ENCODE measurements at regions not wholly inside any gene's neighbourhood (a gene's known extent, or its start where the extent isn't known, plus 50 kb on each side); places are given as distances from the start of the nearest gene placed in this dataset.

DNA sequence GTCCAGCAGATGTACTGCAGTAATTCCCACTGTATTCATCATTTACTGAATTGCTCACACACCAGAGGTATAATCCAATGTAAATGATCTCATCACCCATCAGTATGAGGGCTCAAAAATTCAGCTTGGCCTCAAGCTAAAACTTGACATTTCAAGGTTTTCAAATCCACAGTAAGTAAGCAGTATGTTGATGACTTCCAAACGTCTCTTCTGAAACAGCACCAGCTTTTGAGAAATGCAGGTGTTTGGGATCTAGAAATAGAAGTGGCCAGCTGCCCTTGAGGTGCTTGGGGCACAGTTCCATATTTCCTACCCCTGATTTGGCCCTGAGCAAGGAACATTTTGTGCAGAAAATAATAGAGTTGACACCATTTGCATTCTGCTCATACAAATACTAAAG lies 388.0 kb upstream of the TUSC1 start:
- TF ChIP-seq CBFB (CRISPR knock-in tag; IDR thresholded peaks at IDR 0.05; ENCODE audit: low read depth) (no peak), ZNF138 (CRISPR knock-in tag; conservative IDR thresholded peaks at IDR 0.05) (no peak), SP1 (CRISPR knock-in tag; conservative IDR thresholded peaks at IDR 0.05) (no peak), ZNF263 (CRISPR knock-in tag; IDR thresholded peaks at IDR 0.05; ENCODE audit: low read depth) (no peak), CREB1 (CRISPR knock-in tag; IDR thresholded peaks at IDR 0.05) (no peak), JAZF1 (CRISPR knock-in tag; IDR thresholded peaks at IDR 0.05) (no peak), SMAD4 (CRISPR knock-in tag; IDR thresholded peaks at IDR 0.05) (no peak), GTF2I (CRISPR knock-in tag; conservative IDR thresholded peaks at IDR 0.05) (no peak), RORB (CRISPR knock-in tag; IDR thresholded peaks at IDR 0.05) (no peak), EMX1 (CRISPR knock-in tag; IDR thresholded peaks at IDR 0.05) (no peak), ZNF671 (CRISPR knock-in tag; IDR thresholded peaks at IDR 0.05) (no peak), FOXJ3 (CRISPR knock-in tag; IDR thresholded peaks at IDR 0.05; ENCODE audit: borderline replicate concordance) (no peak)
- TF ChIP-seq, protein P1, sequence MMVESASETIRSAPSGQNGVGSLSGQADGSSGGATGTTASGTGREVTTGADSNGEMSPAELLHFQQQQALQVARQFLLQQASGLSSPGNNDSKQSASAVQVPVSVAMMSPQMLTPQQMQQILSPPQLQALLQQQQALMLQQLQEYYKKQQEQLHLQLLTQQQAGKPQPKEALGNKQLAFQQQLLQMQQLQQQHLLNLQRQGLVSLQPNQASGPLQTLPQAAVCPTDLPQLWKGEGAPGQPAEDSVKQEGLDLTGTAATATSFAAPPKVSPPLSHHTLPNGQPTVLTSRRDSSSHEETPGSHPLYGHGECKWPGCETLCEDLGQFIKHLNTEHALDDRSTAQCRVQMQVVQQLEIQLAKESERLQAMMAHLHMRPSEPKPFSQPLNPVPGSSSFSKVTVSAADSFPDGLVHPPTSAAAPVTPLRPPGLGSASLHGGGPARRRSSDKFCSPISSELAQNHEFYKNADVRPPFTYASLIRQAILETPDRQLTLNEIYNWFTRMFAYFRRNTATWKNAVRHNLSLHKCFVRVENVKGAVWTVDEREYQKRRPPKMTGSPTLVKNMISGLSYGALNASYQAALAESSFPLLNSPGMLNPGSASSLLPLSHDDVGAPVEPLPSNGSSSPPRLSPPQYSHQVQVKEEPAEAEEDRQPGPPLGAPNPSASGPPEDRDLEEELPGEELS (CRISPR knock-in tag; IDR thresholded peaks at IDR 0.05): no peak
- TF ChIP-seq, protein P2, sequence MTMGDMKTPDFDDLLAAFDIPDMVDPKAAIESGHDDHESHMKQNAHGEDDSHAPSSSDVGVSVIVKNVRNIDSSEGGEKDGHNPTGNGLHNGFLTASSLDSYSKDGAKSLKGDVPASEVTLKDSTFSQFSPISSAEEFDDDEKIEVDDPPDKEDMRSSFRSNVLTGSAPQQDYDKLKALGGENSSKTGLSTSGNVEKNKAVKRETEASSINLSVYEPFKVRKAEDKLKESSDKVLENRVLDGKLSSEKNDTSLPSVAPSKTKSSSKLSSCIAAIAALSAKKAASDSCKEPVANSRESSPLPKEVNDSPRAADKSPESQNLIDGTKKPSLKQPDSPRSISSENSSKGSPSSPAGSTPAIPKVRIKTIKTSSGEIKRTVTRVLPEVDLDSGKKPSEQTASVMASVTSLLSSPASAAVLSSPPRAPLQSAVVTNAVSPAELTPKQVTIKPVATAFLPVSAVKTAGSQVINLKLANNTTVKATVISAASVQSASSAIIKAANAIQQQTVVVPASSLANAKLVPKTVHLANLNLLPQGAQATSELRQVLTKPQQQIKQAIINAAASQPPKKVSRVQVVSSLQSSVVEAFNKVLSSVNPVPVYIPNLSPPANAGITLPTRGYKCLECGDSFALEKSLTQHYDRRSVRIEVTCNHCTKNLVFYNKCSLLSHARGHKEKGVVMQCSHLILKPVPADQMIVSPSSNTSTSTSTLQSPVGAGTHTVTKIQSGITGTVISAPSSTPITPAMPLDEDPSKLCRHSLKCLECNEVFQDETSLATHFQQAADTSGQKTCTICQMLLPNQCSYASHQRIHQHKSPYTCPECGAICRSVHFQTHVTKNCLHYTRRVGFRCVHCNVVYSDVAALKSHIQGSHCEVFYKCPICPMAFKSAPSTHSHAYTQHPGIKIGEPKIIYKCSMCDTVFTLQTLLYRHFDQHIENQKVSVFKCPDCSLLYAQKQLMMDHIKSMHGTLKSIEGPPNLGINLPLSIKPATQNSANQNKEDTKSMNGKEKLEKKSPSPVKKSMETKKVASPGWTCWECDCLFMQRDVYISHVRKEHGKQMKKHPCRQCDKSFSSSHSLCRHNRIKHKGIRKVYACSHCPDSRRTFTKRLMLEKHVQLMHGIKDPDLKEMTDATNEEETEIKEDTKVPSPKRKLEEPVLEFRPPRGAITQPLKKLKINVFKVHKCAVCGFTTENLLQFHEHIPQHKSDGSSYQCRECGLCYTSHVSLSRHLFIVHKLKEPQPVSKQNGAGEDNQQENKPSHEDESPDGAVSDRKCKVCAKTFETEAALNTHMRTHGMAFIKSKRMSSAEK (CRISPR knock-in tag; IDR thresholded peaks at IDR 0.05; ENCODE audit: borderline replicate concordance): no peak
- TF ChIP-seq, protein P3, sequence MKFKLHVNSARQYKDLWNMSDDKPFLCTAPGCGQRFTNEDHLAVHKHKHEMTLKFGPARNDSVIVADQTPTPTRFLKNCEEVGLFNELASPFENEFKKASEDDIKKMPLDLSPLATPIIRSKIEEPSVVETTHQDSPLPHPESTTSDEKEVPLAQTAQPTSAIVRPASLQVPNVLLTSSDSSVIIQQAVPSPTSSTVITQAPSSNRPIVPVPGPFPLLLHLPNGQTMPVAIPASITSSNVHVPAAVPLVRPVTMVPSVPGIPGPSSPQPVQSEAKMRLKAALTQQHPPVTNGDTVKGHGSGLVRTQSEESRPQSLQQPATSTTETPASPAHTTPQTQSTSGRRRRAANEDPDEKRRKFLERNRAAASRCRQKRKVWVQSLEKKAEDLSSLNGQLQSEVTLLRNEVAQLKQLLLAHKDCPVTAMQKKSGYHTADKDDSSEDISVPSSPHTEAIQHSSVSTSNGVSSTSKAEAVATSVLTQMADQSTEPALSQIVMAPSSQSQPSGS (CRISPR knock-in tag; IDR thresholded peaks at IDR 0.05; ENCODE audit: borderline replicate concordance, low read depth): no peak
- TF ChIP-seq, protein P4, sequence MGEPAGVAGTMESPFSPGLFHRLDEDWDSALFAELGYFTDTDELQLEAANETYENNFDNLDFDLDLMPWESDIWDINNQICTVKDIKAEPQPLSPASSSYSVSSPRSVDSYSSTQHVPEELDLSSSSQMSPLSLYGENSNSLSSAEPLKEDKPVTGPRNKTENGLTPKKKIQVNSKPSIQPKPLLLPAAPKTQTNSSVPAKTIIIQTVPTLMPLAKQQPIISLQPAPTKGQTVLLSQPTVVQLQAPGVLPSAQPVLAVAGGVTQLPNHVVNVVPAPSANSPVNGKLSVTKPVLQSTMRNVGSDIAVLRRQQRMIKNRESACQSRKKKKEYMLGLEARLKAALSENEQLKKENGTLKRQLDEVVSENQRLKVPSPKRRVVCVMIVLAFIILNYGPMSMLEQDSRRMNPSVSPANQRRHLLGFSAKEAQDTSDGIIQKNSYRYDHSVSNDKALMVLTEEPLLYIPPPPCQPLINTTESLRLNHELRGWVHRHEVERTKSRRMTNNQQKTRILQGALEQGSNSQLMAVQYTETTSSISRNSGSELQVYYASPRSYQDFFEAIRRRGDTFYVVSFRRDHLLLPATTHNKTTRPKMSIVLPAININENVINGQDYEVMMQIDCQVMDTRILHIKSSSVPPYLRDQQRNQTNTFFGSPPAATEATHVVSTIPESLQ (CRISPR knock-in tag; IDR thresholded peaks at IDR 0.05): no peak
- TF ChIP-seq, protein P5, sequence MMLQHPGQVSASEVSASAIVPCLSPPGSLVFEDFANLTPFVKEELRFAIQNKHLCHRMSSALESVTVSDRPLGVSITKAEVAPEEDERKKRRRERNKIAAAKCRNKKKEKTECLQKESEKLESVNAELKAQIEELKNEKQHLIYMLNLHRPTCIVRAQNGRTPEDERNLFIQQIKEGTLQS (CRISPR knock-in tag; conservative IDR thresholded peaks at IDR 0.05): no peak
- TF ChIP-seq, protein P6, sequence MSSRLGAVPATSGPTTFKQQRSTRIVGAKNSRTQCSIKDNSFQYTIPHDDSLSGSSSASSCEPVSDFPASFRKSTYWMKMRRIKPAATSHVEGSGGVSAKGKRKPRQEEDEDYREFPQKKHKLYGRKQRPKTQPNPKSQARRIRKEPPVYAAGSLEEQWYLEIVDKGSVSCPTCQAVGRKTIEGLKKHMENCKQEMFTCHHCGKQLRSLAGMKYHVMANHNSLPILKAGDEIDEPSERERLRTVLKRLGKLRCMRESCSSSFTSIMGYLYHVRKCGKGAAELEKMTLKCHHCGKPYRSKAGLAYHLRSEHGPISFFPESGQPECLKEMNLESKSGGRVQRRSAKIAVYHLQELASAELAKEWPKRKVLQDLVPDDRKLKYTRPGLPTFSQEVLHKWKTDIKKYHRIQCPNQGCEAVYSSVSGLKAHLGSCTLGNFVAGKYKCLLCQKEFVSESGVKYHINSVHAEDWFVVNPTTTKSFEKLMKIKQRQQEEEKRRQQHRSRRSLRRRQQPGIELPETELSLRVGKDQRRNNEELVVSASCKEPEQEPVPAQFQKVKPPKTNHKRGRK (CRISPR knock-in tag; IDR thresholded peaks at IDR 0.05; ENCODE audit: borderline replicate concordance): no peak
- TF ChIP-seq, protein P7, sequence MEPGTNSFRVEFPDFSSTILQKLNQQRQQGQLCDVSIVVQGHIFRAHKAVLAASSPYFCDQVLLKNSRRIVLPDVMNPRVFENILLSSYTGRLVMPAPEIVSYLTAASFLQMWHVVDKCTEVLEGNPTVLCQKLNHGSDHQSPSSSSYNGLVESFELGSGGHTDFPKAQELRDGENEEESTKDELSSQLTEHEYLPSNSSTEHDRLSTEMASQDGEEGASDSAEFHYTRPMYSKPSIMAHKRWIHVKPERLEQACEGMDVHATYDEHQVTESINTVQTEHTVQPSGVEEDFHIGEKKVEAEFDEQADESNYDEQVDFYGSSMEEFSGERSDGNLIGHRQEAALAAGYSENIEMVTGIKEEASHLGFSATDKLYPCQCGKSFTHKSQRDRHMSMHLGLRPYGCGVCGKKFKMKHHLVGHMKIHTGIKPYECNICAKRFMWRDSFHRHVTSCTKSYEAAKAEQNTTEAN (CRISPR knock-in tag; IDR thresholded peaks at IDR 0.05): no peak
- Mint-ChIP-seq H3K4me3 (no peak overlapping the region), H3K4me1 (peaks cover 19% of the 10 kb centered on the region), H3K27ac (no peak overlapping the region), H3K36me3 (no peaks in the 10 kb centered on the region), H3K9me3 (peaks cover 4% of the 10 kb centered on the region), H3K27me3 (ENCODE audit: low read depth) (no peaks in the 10 kb centered on the region)
- DNase-seq (ENCODE audit: low spot score) (no peak), ATAC-seq (no peak)
- ChIA-PET POLR2A (no interaction called here), CTCF (no interaction called here)
